ENCODE measurements at regions not wholly inside any gene's neighbourhood (a gene's known extent, or its start where the extent isn't known, plus 50 kb on each side); places are given as distances from the start of the nearest gene placed in this dataset.

GRCh38 chr1:91611483-91611917, 110.8 kb downstream of the CDC7 start:
- no peaks in the 10 kb centered on the region for H3K4me1 ChIP-seq
- no peak overlapping the region for H3K4me3 ChIP-seq
- H3K27ac ChIP-seq: no peak overlapping the region
- no peak for DNase-seq
- intact Hi-C loops (cut with DNase I; ENCODE audit: low total_unique reads): no loop called here
- no peaks in the 10 kb centered on the region for H3K36me3 ChIP-seq
- no peaks in the 10 kb centered on the region for H3K27me3 ChIP-seq
- TF ChIP-seq CTCF (IDR thresholded peaks at IDR 0.05): no peak
- no peak for TF ChIP-seq POLR2A (IDR thresholded peaks at IDR 0.05)
- no peaks in the 10 kb centered on the region for H3K9me3 ChIP-seq

GRCh38 chr1:91613595-91613994, 112.9 kb downstream of the CDC7 start:
- Histone ChIP-seq H3K9me3 (no peaks in the 10 kb centered on the region), H3K27ac (no peak overlapping the region), H3K4me1 (no peaks in the 10 kb centered on the region), H3K36me3 (no peaks in the 10 kb centered on the region), H3K27me3 (no peaks in the 10 kb centered on the region), H3K4me3 (no peak overlapping the region)
- no peak for DNase-seq
- intact Hi-C loops (cut with DNase I; ENCODE audit: low total_unique reads): no loop called here
- TF ChIP-seq CTCF (IDR thresholded peaks at IDR 0.05) (no peak), POLR2A (IDR thresholded peaks at IDR 0.05) (no peak)

GRCh38 chr1:91616712-91617111, 116.1 kb downstream of the CDC7 start:
- no peak overlapping the region for H3K4me3 ChIP-seq
- H3K9me3 ChIP-seq: no peaks in the 10 kb centered on the region
- H3K36me3 ChIP-seq: no peaks in the 10 kb centered on the region
- no peaks in the 10 kb centered on the region for H3K27me3 ChIP-seq
- DNase-seq: no peak
- no peak for TF ChIP-seq POLR2A (IDR thresholded peaks at IDR 0.05)
- TF ChIP-seq CTCF (IDR thresholded peaks at IDR 0.05): no peak
- H3K4me1 ChIP-seq: no peaks in the 10 kb centered on the region
- no peak overlapping the region for H3K27ac ChIP-seq
- intact Hi-C loops (cut with DNase I; ENCODE audit: low total_unique reads): no loop called here

- no peaks in the 10 kb centered on the region for H3K27me3 ChIP-seq
- no peak for TF ChIP-seq POLR2A (IDR thresholded peaks at IDR 0.05)
- peak in 2 of 4 experiments; percentile 13 to 50 for TF ChIP-seq CTCF (IDR thresholded peaks at IDR 0.05)
- no peak overlapping the region for H3K27ac ChIP-seq
- no peaks in the 10 kb centered on the region for H3K36me3 ChIP-seq
- peak; percentile 62 to 71 for DNase-seq
- intact Hi-C loops (cut with DNase I; ENCODE audit: low total_unique reads): no loop called here
- peaks cover 0 to 3% of the 10 kb centered on the region in 2 donors for H3K4me1 ChIP-seq
- no peak overlapping the region for H3K4me3 ChIP-seq
- no peaks in the 10 kb centered on the region for H3K9me3 ChIP-seq
These were observed 116.7 kb downstream of the CDC7 start for GRCh38 chr1:91617285-91617765.

GRCh38 chr1:91619881-91620280, 119.2 kb downstream of the CDC7 start:
- Histone ChIP-seq H3K27ac (peak overlapping the region; percentile 14 to 28), H3K9me3 (no peaks in the 10 kb centered on the region), H3K4me1 (peaks cover 0 to 11% of the 10 kb centered on the region in 2 donors), H3K4me3 (no peak overlapping the region), H3K27me3 (no peaks in the 10 kb centered on the region), H3K36me3 (no peaks in the 10 kb centered on the region)
- TF ChIP-seq POLR2A (IDR thresholded peaks at IDR 0.05) (no peak), CTCF (IDR thresholded peaks at IDR 0.05) (no peak)
- no peak for DNase-seq
- intact Hi-C loops (cut with DNase I; ENCODE audit: low total_unique reads): no loop called here

Data from uterus (tissue), 3 donors.